Mammary epithelial cell (primary cell): ENCODE measurements at regions not wholly inside any gene's neighbourhood (a gene's known extent, or its start where the extent isn't known, plus 50 kb on each side); places are given as distances from the start of the nearest gene placed in this dataset.

Experiments used
- EZH2 ChIP-seq: IDR thresholded peaks from 2 replicates; pipeline ENCODE4 v1.6.1; 2012; ENCODE audit warnings: low read length, inconsistent platforms, borderline replicate concordance
- TF ChIP-seq, protein P1 (sequence below), 2 donors: IDR thresholded peaks in 1 of 2; conservative IDR thresholded peaks in 1 of 2; 2 replicates each; pipeline ENCODE4 v1.5.1; 2011 to 2012; ENCODE audit warnings: inconsistent platforms in 2 of 2, low read length in 2 of 2, mild to moderate bottlenecking in 2 of 2, control low read depth in 1 of 2, low read depth in 1 of 2; ENCODE audit not compliant: insufficient read depth in 1 of 2; ENCODE audit errors: extremely low read depth in 1 of 2

DNA sequence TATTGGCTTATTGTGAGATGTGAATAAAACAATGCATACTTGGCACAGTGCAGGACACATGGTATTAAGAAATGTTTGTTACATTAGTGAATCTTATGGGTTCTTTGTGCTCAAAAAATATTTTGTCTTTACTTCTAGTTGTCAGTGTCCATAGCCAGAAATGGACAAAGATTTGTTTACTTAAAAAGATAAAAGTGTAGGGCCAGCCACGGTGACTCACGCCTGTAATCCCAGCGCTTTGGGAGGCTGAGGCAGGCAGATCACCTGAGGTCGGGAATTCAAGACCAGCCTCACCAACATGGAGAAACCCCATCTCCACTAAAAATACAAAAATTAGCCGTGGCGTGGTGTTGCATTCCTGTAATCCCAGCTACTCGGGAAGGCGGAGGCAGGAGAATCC lies 654.6 kb upstream of the NEGR1 start:
- TF ChIP-seq, protein P1, sequence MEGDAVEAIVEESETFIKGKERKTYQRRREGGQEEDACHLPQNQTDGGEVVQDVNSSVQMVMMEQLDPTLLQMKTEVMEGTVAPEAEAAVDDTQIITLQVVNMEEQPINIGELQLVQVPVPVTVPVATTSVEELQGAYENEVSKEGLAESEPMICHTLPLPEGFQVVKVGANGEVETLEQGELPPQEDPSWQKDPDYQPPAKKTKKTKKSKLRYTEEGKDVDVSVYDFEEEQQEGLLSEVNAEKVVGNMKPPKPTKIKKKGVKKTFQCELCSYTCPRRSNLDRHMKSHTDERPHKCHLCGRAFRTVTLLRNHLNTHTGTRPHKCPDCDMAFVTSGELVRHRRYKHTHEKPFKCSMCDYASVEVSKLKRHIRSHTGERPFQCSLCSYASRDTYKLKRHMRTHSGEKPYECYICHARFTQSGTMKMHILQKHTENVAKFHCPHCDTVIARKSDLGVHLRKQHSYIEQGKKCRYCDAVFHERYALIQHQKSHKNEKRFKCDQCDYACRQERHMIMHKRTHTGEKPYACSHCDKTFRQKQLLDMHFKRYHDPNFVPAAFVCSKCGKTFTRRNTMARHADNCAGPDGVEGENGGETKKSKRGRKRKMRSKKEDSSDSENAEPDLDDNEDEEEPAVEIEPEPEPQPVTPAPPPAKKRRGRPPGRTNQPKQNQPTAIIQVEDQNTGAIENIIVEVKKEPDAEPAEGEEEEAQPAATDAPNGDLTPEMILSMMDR (conservative IDR thresholded peaks at IDR 0.05 in 1 of 2, IDR thresholded peaks at IDR 0.05 in 1 of 2; ENCODE audit: extremely low read depth in 1 of 2, insufficient read depth in 1 of 2, low read depth in 1 of 2, low read length in 2 of 2): no peak
- no peak for TF ChIP-seq EZH2
